ENCODE measurements at regions not wholly inside any gene's neighbourhood (a gene's known extent, or its start where the extent isn't known, plus 50 kb on each side); places are given as distances from the start of the nearest gene placed in this dataset.

- Mint-ChIP-seq H3K36me3 (ENCODE audit: low read depth) (no peaks in the 10 kb centered on the region), H3K4me3 (no peak overlapping the region), H3K4me1 (ENCODE audit: low read depth) (no peaks in the 10 kb centered on the region), H3K27ac (no peak overlapping the region), H3K27me3 (no peaks in the 10 kb centered on the region), H3K9me3 (no peaks in the 10 kb centered on the region)
- Histone ChIP-seq H3K4me3 (ENCODE audit: low read length) (no peak overlapping the region), H3K9me3 (ENCODE audit: control insufficient read depth in 1 of 2, insufficient read depth in 1 of 2, low read length in 2 of 2) (no peaks in the 10 kb centered on the region), H3K4me1 (ENCODE audit: insufficient read depth, low read length) (no peaks in the 10 kb centered on the region), H3K36me3 (ENCODE audit: insufficient read depth, low read length) (no peaks in the 10 kb centered on the region), H3K27me3 (ENCODE audit: control insufficient read depth in 1 of 2, insufficient read depth in 2 of 2, low read length in 2 of 2) (no peaks in the 10 kb centered on the region), H3K27ac (ENCODE audit: low read depth in 1 of 2, low read length in 2 of 2) (no peak overlapping the region)
- ATAC-seq (ENCODE audit: poor library complexity) (no peak), DNase-seq (no peak)
- CTCF ChIA-PET = no interaction called here
- TF ChIP-seq, protein P1, sequence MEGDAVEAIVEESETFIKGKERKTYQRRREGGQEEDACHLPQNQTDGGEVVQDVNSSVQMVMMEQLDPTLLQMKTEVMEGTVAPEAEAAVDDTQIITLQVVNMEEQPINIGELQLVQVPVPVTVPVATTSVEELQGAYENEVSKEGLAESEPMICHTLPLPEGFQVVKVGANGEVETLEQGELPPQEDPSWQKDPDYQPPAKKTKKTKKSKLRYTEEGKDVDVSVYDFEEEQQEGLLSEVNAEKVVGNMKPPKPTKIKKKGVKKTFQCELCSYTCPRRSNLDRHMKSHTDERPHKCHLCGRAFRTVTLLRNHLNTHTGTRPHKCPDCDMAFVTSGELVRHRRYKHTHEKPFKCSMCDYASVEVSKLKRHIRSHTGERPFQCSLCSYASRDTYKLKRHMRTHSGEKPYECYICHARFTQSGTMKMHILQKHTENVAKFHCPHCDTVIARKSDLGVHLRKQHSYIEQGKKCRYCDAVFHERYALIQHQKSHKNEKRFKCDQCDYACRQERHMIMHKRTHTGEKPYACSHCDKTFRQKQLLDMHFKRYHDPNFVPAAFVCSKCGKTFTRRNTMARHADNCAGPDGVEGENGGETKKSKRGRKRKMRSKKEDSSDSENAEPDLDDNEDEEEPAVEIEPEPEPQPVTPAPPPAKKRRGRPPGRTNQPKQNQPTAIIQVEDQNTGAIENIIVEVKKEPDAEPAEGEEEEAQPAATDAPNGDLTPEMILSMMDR (IDR thresholded peaks at IDR 0.05) = no peak
- POLR2A ChIA-PET = no interaction called here
- intact Hi-C loops (cut with DNase I, micrococcal nuclease) = no loop called here
Measured at GRCh38 chr9:2339416-2339815, 282.2 kb upstream of the VLDLR start.

- H3K36me3 Mint-ChIP-seq (ENCODE audit: low read depth) = no peaks in the 10 kb centered on the region
- H3K4me1 Mint-ChIP-seq (ENCODE audit: low read depth) = no peaks in the 10 kb centered on the region
- no peak overlapping the region for H3K27ac Mint-ChIP-seq
- H3K4me3 ChIP-seq (ENCODE audit: low read length) = no peak overlapping the region
- H3K9me3 Mint-ChIP-seq = no peaks in the 10 kb centered on the region
- H3K4me1 ChIP-seq (ENCODE audit: insufficient read depth, low read length) = no peaks in the 10 kb centered on the region
- TF ChIP-seq, protein P1 (IDR thresholded peaks at IDR 0.05) = no peak
- no peak overlapping the region for H3K4me3 Mint-ChIP-seq
- ChIA-PET POLR2A (no interaction called here), CTCF (no interaction called here)
- no peak overlapping the region for H3K27ac ChIP-seq (ENCODE audit: low read depth in 1 of 2, low read length in 2 of 2)
- ATAC-seq (ENCODE audit: poor library complexity) = no peak
- no peak for DNase-seq
- no peaks in the 10 kb centered on the region for H3K36me3 ChIP-seq (ENCODE audit: insufficient read depth, low read length)
- intact Hi-C loops (cut with DNase I, micrococcal nuclease) = no loop called here
- no peaks in the 10 kb centered on the region for H3K9me3 ChIP-seq (ENCODE audit: control insufficient read depth in 1 of 2, insufficient read depth in 1 of 2, low read length in 2 of 2)
- no peaks in the 10 kb centered on the region for H3K27me3 Mint-ChIP-seq
- H3K27me3 ChIP-seq (ENCODE audit: control insufficient read depth in 1 of 2, insufficient read depth in 2 of 2, low read length in 2 of 2) = no peaks in the 10 kb centered on the region
Measured at GRCh38 chr9:2340046-2340760, 281.4 kb upstream of the VLDLR start.

DNA sequence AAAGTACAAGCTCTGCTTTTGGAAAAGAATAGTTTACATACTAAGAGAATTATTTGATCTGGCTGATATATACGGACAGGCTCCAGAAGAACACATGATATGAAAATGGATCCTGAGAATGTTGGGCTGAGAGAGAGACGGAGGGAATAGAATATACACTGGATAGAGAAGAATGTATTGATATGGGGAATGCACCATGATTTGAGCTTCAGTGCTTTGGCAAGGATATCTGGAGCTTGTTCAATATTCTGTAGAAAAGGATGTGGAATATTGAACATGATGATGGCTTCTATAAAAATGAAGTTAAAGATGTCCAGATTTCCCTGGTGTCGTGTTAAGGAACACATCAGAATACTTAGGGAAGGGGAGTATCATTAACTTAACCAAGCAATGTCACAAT is 280.5 kb upstream of the VLDLR start:
- TF ChIP-seq, protein P1 (IDR thresholded peaks at IDR 0.05) = no peak
- no peaks in the 10 kb centered on the region for H3K36me3 Mint-ChIP-seq (ENCODE audit: low read depth)
- H3K27ac Mint-ChIP-seq = no peak overlapping the region
- no peaks in the 10 kb centered on the region for H3K27me3 Mint-ChIP-seq
- H3K27ac ChIP-seq (ENCODE audit: low read depth in 1 of 2, low read length in 2 of 2) = no peak overlapping the region
- no peaks in the 10 kb centered on the region for H3K27me3 ChIP-seq (ENCODE audit: control insufficient read depth in 1 of 2, insufficient read depth in 2 of 2, low read length in 2 of 2)
- H3K9me3 ChIP-seq (ENCODE audit: control insufficient read depth in 1 of 2, insufficient read depth in 1 of 2, low read length in 2 of 2) = no peaks in the 10 kb centered on the region
- CTCF ChIA-PET = no interaction called here
- DNase-seq = no peak
- no peak for ATAC-seq (ENCODE audit: poor library complexity)
- POLR2A ChIA-PET = no interaction called here
- no peaks in the 10 kb centered on the region for H3K9me3 Mint-ChIP-seq
- H3K4me1 ChIP-seq (ENCODE audit: insufficient read depth, low read length) = no peaks in the 10 kb centered on the region
- no peak overlapping the region for H3K4me3 Mint-ChIP-seq
- no peak overlapping the region for H3K4me3 ChIP-seq (ENCODE audit: low read length)
- H3K4me1 Mint-ChIP-seq (ENCODE audit: low read depth) = no peaks in the 10 kb centered on the region
- H3K36me3 ChIP-seq (ENCODE audit: insufficient read depth, low read length) = no peaks in the 10 kb centered on the region
- intact Hi-C loops (cut with DNase I, micrococcal nuclease) = no loop called here

All from CD4-positive, alpha-beta T cell (primary cell).